ENCODE measurements at regions not wholly inside any gene's neighbourhood (a gene's known extent, or its start where the extent isn't known, plus 50 kb on each side); places are given as distances from the start of the nearest gene placed in this dataset.

- no peak for DNase-seq
- no peak overlapping the region for H3K4me3 Mint-ChIP-seq
- Histone ChIP-seq H3K9me3 (no peaks in the 10 kb centered on the region), H3K36me3 (ENCODE audit: control insufficient read depth in 2 of 2, extremely low read depth in 1 of 2, insufficient read depth in 1 of 2, low read length in 1 of 2) (no peaks in the 10 kb centered on the region), H3K27ac (ENCODE audit: low read length) (no peak overlapping the region), H3K4me3 (ENCODE audit: control insufficient read depth in 1 of 2, extremely low read depth in 1 of 2, low read length in 1 of 2) (no peak overlapping the region), H3K4me1 (ENCODE audit: control insufficient read depth in 1 of 2, extremely low read depth in 1 of 2, insufficient read depth in 2 of 2, low read length in 2 of 2) (no peaks in the 10 kb centered on the region), H3K27me3 (replicated peaks in 1 of 2; ENCODE audit: control insufficient read depth in 2 of 2, extremely low read depth in 1 of 2, insufficient read depth in 2 of 2, low read length in 1 of 2) (peaks cover 0 to 7% of the 10 kb centered on the region in 2 experiments)
- ChIA-PET CTCF (interaction anchor here in 1 of 2 donors (0.6 kb wide), 1 partner anchor 117 kb away, joined by 3 read pairs; no protein-coding TSS in a partner anchor), POLR2A (interaction anchor here in 1 of 2 donors (0.7 kb wide), 1 partner anchor 55 kb away, joined by 3 read pairs; no protein-coding TSS in a partner anchor)
- H3K4me1 Mint-ChIP-seq, result no peaks in the 10 kb centered on the region
- no peak overlapping the region for H3K27ac Mint-ChIP-seq
- H3K9me3 Mint-ChIP-seq, result no peaks in the 10 kb centered on the region
- no peak for ATAC-seq (replicated peaks in 1 of 4)
- H3K36me3 Mint-ChIP-seq, result no peaks in the 10 kb centered on the region
- WGBS (ENCODE audit: insufficient coverage), result 100% methylated on average over 1 of the region's 9 CpGs
- H3K27me3 Mint-ChIP-seq, result peaks cover 13 to 24% of the 10 kb centered on the region in 2 donors
Observed at GRCh38 chr1:231478019-231478785, 50.3 kb upstream of the TSNAX start.
